Endodermal cell (in vitro differentiated cells): ENCODE measurements at regions not wholly inside any gene's neighbourhood (a gene's known extent, or its start where the extent isn't known, plus 50 kb on each side); places are given as distances from the start of the nearest gene placed in this dataset.

Experiments used
- DNase-seq: peaks from one replicate; pipeline ENCODE4 v3.0.0-alpha.2; 2017
- H3K27ac ChIP-seq: 2 replicates; pipeline ENCODE4 v1.5.1; 2013; ENCODE audit warnings: mild to moderate bottlenecking, low read depth, low read length, moderate library complexity
- H3K27me3 ChIP-seq: 2 replicates; pipeline ENCODE4 v1.6.1; 2013; ENCODE audit warnings: mild to moderate bottlenecking, low read length, moderate library complexity; ENCODE audit not compliant: insufficient read depth, control insufficient read depth, poor library complexity, severe bottlenecking
- H3K36me3 ChIP-seq: 2 replicates; pipeline ENCODE4 v1.7.0; 2013; ENCODE audit warnings: mild to moderate bottlenecking, low read length, moderate library complexity; ENCODE audit not compliant: control insufficient read depth, insufficient read depth
- H3K4me1 ChIP-seq: one replicate; pipeline ENCODE4 v1.7.0; 2013; ENCODE audit warnings: low read length; ENCODE audit not compliant: control insufficient read depth, insufficient read depth
- H3K4me3 ChIP-seq: 2 replicates; pipeline ENCODE4 v1.5.1; 2013; ENCODE audit warnings: mild to moderate bottlenecking, low read length, moderate library complexity
- H3K9ac ChIP-seq: 2 replicates; pipeline ENCODE4 v1.6.1; 2013; ENCODE audit warnings: mild to moderate bottlenecking, low read length, moderate library complexity; ENCODE audit not compliant: poor library complexity, severe bottlenecking; ENCODE audit errors: extremely low read depth
- H3K9me3 ChIP-seq: 2 replicates; pipeline ENCODE4 v1.6.1; 2013; ENCODE audit warnings: mild to moderate bottlenecking, low read length, moderate library complexity; ENCODE audit not compliant: control insufficient read depth
- H3K27ac Mint-ChIP-seq: 2 replicates; pipeline ENCODE4 v1.8.0; 2020; ENCODE audit warnings: mixed read lengths
- H3K27me3 Mint-ChIP-seq: 2 replicates; pipeline ENCODE4 v1.8.0; 2021; ENCODE audit warnings: mild to moderate bottlenecking, mixed read lengths; ENCODE audit not compliant: insufficient read depth
- H3K36me3 Mint-ChIP-seq: 2 replicates; pipeline ENCODE4 v1.8.0; 2020; ENCODE audit warnings: low read depth, mixed read lengths
- H3K4me1 Mint-ChIP-seq: 2 replicates; pipeline ENCODE4 v1.8.0; 2020; ENCODE audit warnings: mixed read lengths
- H3K4me3 Mint-ChIP-seq: 2 replicates; pipeline ENCODE4 v1.8.0; 2020; ENCODE audit warnings: mild to moderate bottlenecking, moderate library complexity, mixed read lengths
- H3K9me3 Mint-ChIP-seq: 2 replicates; pipeline ENCODE4 v1.8.0; 2020; ENCODE audit warnings: mild to moderate bottlenecking, mixed read lengths
- CTCF ChIP-seq: fragments of 200-600 bp; sonication (generic); conservative IDR thresholded peaks from 2 replicates; pipeline ENCODE4 v1.5.0; 2021; ENCODE audit warnings: antibody characterized with exemption, mild to moderate bottlenecking
- WGBS, 2 experiments: methylation state at CpG; one replicate each; pipeline versions ENCODE4 v1.1.5 to v1.1.7; 2013; ENCODE audit warnings: missing lambda C conversion rate in 2 of 2, mixed read lengths in 1 of 2; ENCODE audit not compliant: insufficient coverage in 1 of 2, insufficient read length in 1 of 2; 5-methylcytosine and 5-hydroxymethylcytosine counted together

- Histone ChIP-seq H3K4me3 (no peak overlapping the region), H3K9ac (no peak overlapping the region), H3K27ac (no peak overlapping the region), H3K4me1 (no peaks in the 10 kb centered on the region), H3K27me3 (peaks cover 57% of the 10 kb centered on the region), H3K36me3 (no peaks in the 10 kb centered on the region), H3K9me3 (peaks cover 17% of the 10 kb centered on the region)
- no peak for DNase-seq
- WGBS, 2 experiments: 83 to 96% methylated on average over 1 of the region's 1 CpG
- no peak for TF ChIP-seq CTCF
- no peak overlapping the region for H3K27ac Mint-ChIP-seq
- H3K27me3 Mint-ChIP-seq: peaks cover 59% of the 10 kb centered on the region
- H3K4me1 Mint-ChIP-seq: no peaks in the 10 kb centered on the region
- H3K36me3 Mint-ChIP-seq: no peaks in the 10 kb centered on the region
- no peak overlapping the region for H3K4me3 Mint-ChIP-seq
- H3K9me3 Mint-ChIP-seq: peaks cover 19% of the 10 kb centered on the region
These were observed 463.2 kb upstream of the KLF4 start for GRCh38 chr9:107952773-107953172.

- no peak overlapping the region for H3K4me3 Mint-ChIP-seq
- H3K27ac Mint-ChIP-seq: no peak overlapping the region
- Histone ChIP-seq H3K4me1 (no peaks in the 10 kb centered on the region), H3K27ac (no peak overlapping the region), H3K36me3 (no peaks in the 10 kb centered on the region), H3K9me3 (peaks cover 17% of the 10 kb centered on the region), H3K4me3 (no peak overlapping the region), H3K27me3 (peaks cover 48% of the 10 kb centered on the region), H3K9ac (no peak overlapping the region)
- 98 to 100% methylated on average over 2 of the region's 2 CpGs for WGBS, 2 experiments
- no peak for DNase-seq
- H3K9me3 Mint-ChIP-seq: peaks cover 19% of the 10 kb centered on the region
- H3K27me3 Mint-ChIP-seq: peaks cover 50% of the 10 kb centered on the region
- no peak for TF ChIP-seq CTCF
- H3K36me3 Mint-ChIP-seq: no peaks in the 10 kb centered on the region
- H3K4me1 Mint-ChIP-seq: peaks cover 2% of the 10 kb centered on the region
These were observed 461.9 kb upstream of the KLF4 start for GRCh38 chr9:107951511-107951910.

- Histone ChIP-seq H3K36me3 (no peaks in the 10 kb centered on the region), H3K4me1 (no peaks in the 10 kb centered on the region), H3K27ac (no peak overlapping the region), H3K4me3 (no peak overlapping the region), H3K27me3 (peaks cover 36% of the 10 kb centered on the region), H3K9me3 (peaks cover 17% of the 10 kb centered on the region), H3K9ac (no peak overlapping the region)
- Mint-ChIP-seq H3K27ac (no peak overlapping the region), H3K36me3 (no peaks in the 10 kb centered on the region), H3K9me3 (peaks cover 19% of the 10 kb centered on the region), H3K27me3 (peaks cover 37% of the 10 kb centered on the region), H3K4me3 (no peak overlapping the region), H3K4me1 (peaks cover 8% of the 10 kb centered on the region)
- no peak for TF ChIP-seq CTCF
- DNase-seq: no peak
- WGBS, 2 experiments: 58 to 100% methylated on average over 2 to 3 of the region's 4 CpGs
These were observed 459.5 kb upstream of the KLF4 start for GRCh38 chr9:107949061-107949460.
